ENCODE measurements at regions not wholly inside any gene's neighbourhood (a gene's known extent, or its start where the extent isn't known, plus 50 kb on each side); places are given as distances from the start of the nearest gene placed in this dataset.
"Not testable (repeated sequence)": the region's sequence is repeated elsewhere in the genome, so short reads cannot be mapped to it uniquely, and the experiment has no call there.

- not testable (repeated sequence) for TF ChIP-seq EZH2 (IDR thresholded peaks at IDR 0.05); YY1 (IDR thresholded peaks at IDR 0.05; ENCODE audit: extremely low read depth, insufficient replicate concordance, low read depth, low read length); CTCF (IDR thresholded peaks at IDR 0.05 in 2 of 3, conservative IDR thresholded peaks at IDR 0.05 in 1 of 3; ENCODE audit: borderline replicate concordance in 1 of 3, insufficient read depth in 1 of 3, low read depth in 2 of 3, low read length in 2 of 3); POLR2A (IDR thresholded peaks at IDR 0.05; ENCODE audit: borderline replicate concordance, extremely low read depth, insufficient read depth, insufficient read length); FOSL1 (IDR thresholded peaks at IDR 0.05; ENCODE audit: low read depth); CEBPB (IDR thresholded peaks at IDR 0.05; ENCODE audit: low read depth); SP1 (IDR thresholded peaks at IDR 0.05; ENCODE audit: low read depth); CBX3 (IDR thresholded peaks at IDR 0.05; ENCODE audit: low read depth); RAD21 (IDR thresholded peaks at IDR 0.05; ENCODE audit: low read depth)
Observed at GRCh38 chr15:66998234-66998633, 67.2 kb upstream of the SMAD3 start.
